C4-2B (cell line): ENCODE measurements at regions not wholly inside any gene's neighbourhood (a gene's known extent, or its start where the extent isn't known, plus 50 kb on each side); places are given as distances from the start of the nearest gene placed in this dataset.

Source experiments
- CTCF ChIP-seq: fragments of 450-650 bp; conservative IDR thresholded peaks from 2 replicates; pipeline ENCODE4 v1.5.1; 2017; ENCODE audit warnings: mild to moderate bottlenecking
- ZFX ChIP-seq: fragments of 450-650 bp; IDR thresholded peaks from 2 replicates; pipeline ENCODE4 v1.6.1; 2017

- no peak for TF ChIP-seq CTCF
- no peak for TF ChIP-seq ZFX
Observed at GRCh38 chr7:81301815-81302214, 383.0 kb upstream of the SEMA3C start.
